MM.1S (cell line): ENCODE measurements at regions not wholly inside any gene's neighbourhood (a gene's known extent, or its start where the extent isn't known, plus 50 kb on each side); places are given as distances from the start of the nearest gene placed in this dataset.

Experiments used
- DNase-seq: peaks from one replicate; pipeline ENCODE4 v3.0.0-alpha.2; 2015
- H2AFZ ChIP-seq: fragments of 300-600 bp; sonication (generic); 2 replicates; pipeline ENCODE4 v1.6.0; 2016; ENCODE audit warnings: antibody characterized with exemption, low read length
- H3F3A ChIP-seq: fragments of 300-600 bp; sonication (generic); 2 replicates; pipeline ENCODE4 v1.6.1; 2016; ENCODE audit warnings: mild to moderate bottlenecking, antibody characterized with exemption, low read length, moderate library complexity, mixed read lengths; ENCODE audit not compliant: insufficient read depth
- H3K27ac ChIP-seq: fragments of 300-600 bp; sonication (generic); 2 replicates; pipeline ENCODE4 v1.5.1; 2016; ENCODE audit warnings: mild to moderate bottlenecking, low read length
- H3K27me3 ChIP-seq: fragments of 300-600 bp; sonication (generic); replicated peaks from 2 replicates; pipeline ENCODE4 v1.6.0; 2016; ENCODE audit warnings: low read length; ENCODE audit not compliant: insufficient read depth
- H3K36me3 ChIP-seq: fragments of 300-600 bp; sonication (generic); replicated peaks from 2 replicates; pipeline ENCODE4 v1.6.1; 2016; ENCODE audit warnings: mild to moderate bottlenecking, low read length, mixed read lengths; ENCODE audit not compliant: insufficient read depth
- H3K4me1 ChIP-seq: fragments of 300-600 bp; sonication (generic); 2 replicates; pipeline ENCODE4 v1.6.1; 2016; ENCODE audit warnings: low read length, mixed read lengths
- H3K4me2 ChIP-seq: fragments of 300-600 bp; sonication (generic); 2 replicates; pipeline ENCODE4 v1.6.0; 2016; ENCODE audit warnings: low read depth, low read length
- H3K4me3 ChIP-seq: fragments of 300-600 bp; sonication (generic); 2 replicates; pipeline ENCODE4 v1.5.1; 2016; ENCODE audit warnings: low read length, mixed read lengths
- H3K79me2 ChIP-seq: fragments of 300-600 bp; sonication (generic); 2 replicates; pipeline ENCODE4 v1.6.1; 2016; ENCODE audit warnings: mixed run types, low read length, mixed read lengths
- H3K9ac ChIP-seq: fragments of 300-600 bp; sonication (generic); 2 replicates; pipeline ENCODE4 v1.6.1; 2016; ENCODE audit warnings: low read length, mixed read lengths
- H3K9me2 ChIP-seq: fragments of 300-600 bp; sonication (generic); replicated peaks from 2 replicates; pipeline ENCODE4 v1.6.1; 2016; ENCODE audit warnings: mild to moderate bottlenecking, low read length, mixed read lengths; ENCODE audit not compliant: insufficient read depth
- H3K9me3 ChIP-seq: fragments of 300-600 bp; sonication (generic); replicated peaks from 2 replicates; pipeline ENCODE4 v1.6.1; 2016; ENCODE audit warnings: mild to moderate bottlenecking, low read length, mixed read lengths; ENCODE audit not compliant: insufficient read depth
- H4K20me1 ChIP-seq: fragments of 300-600 bp; sonication (generic); 2 replicates; pipeline ENCODE4 v1.6.1; 2016; ENCODE audit warnings: mild to moderate bottlenecking, low read length, moderate library complexity, mixed read lengths; ENCODE audit not compliant: insufficient read depth
- CTCF ChIP-seq: fragments of 300-600 bp; sonication (generic); IDR thresholded peaks from 2 replicates; pipeline ENCODE4 v1.5.1; 2016; ENCODE audit warnings: antibody characterized with exemption, low read length, mixed read lengths
- EZH2 ChIP-seq: fragments of 300-600 bp; sonication (generic); optimal IDR thresholded peaks from 2 replicates; pipeline ENCODE3; 2017; ENCODE audit warnings: low read depth, mild to moderate bottlenecking, antibody characterized with exemption, low read length, mixed read lengths
- EZH2phosphoT487 ChIP-seq: fragments of 300-600 bp; sonication (generic); IDR thresholded peaks from 2 replicates; pipeline ENCODE4 v1.6.1; 2018; ENCODE audit warnings: antibody characterized with exemption, low read length

- no peaks in the 10 kb centered on the region for H3K79me2 ChIP-seq
- H2AFZ ChIP-seq = no peak overlapping the region
- H3K27ac ChIP-seq = no peak overlapping the region
- H3K4me1 ChIP-seq = peaks cover 10% of the 10 kb centered on the region
- H4K20me1 ChIP-seq = no peaks in the 10 kb centered on the region
- H3K27me3 ChIP-seq = no peaks in the 10 kb centered on the region
- no peak for TF ChIP-seq CTCF
- no peak for TF ChIP-seq EZH2phosphoT487
- TF ChIP-seq EZH2 = no peak
- H3K4me3 ChIP-seq = no peak overlapping the region
- H3K9me2 ChIP-seq = no peaks in the 10 kb centered on the region
- H3K9ac ChIP-seq = no peak overlapping the region
- H3K4me2 ChIP-seq = no peak overlapping the region
- no peaks in the 10 kb centered on the region for H3K36me3 ChIP-seq
- H3F3A ChIP-seq = peaks cover 10% of the 10 kb centered on the region
- H3K9me3 ChIP-seq = no peaks in the 10 kb centered on the region
- DNase-seq = no peak
Observed at GRCh38 chr14:50012644-50013043, 103.7 kb downstream of the VCPKMT start.

- TF ChIP-seq CTCF (no peak), EZH2phosphoT487 (no peak), EZH2 (no peak)
- H3K79me2 ChIP-seq = no peaks in the 10 kb centered on the region
- H3K4me3 ChIP-seq = no peak overlapping the region
- peaks cover 10% of the 10 kb centered on the region for H3F3A ChIP-seq
- no peaks in the 10 kb centered on the region for H3K36me3 ChIP-seq
- no peak overlapping the region for H2AFZ ChIP-seq
- no peaks in the 10 kb centered on the region for H3K9me3 ChIP-seq
- H4K20me1 ChIP-seq = no peaks in the 10 kb centered on the region
- H3K9me2 ChIP-seq = no peaks in the 10 kb centered on the region
- H3K27ac ChIP-seq = no peak overlapping the region
- H3K4me1 ChIP-seq = peaks cover 7% of the 10 kb centered on the region
- DNase-seq = no peak
- H3K27me3 ChIP-seq = no peaks in the 10 kb centered on the region
- H3K4me2 ChIP-seq = no peak overlapping the region
- no peak overlapping the region for H3K9ac ChIP-seq
Observed at GRCh38 chr14:50013198-50013918, 103.0 kb downstream of the VCPKMT start.

GRCh38 chr14:50013934-50014333 is 102.4 kb downstream of the VCPKMT start:
- Histone ChIP-seq H2AFZ (no peak overlapping the region), H3K36me3 (no peaks in the 10 kb centered on the region), H3K4me1 (peaks cover 5% of the 10 kb centered on the region), H3K9me2 (no peaks in the 10 kb centered on the region), H3K27ac (no peak overlapping the region), H3K4me2 (no peak overlapping the region), H3K9me3 (no peaks in the 10 kb centered on the region), H3K79me2 (no peaks in the 10 kb centered on the region), H3K4me3 (no peak overlapping the region), H3K27me3 (no peaks in the 10 kb centered on the region), H3K9ac (no peak overlapping the region), H4K20me1 (no peaks in the 10 kb centered on the region), H3F3A (peaks cover 7% of the 10 kb centered on the region)
- TF ChIP-seq EZH2 (no peak), EZH2phosphoT487 (no peak), CTCF (no peak)
- no peak for DNase-seq
